Psoas muscle (tissue), 7 donors: ENCODE measurements at regions not wholly inside any gene's neighbourhood (a gene's known extent, or its start where the extent isn't known, plus 50 kb on each side); places are given as distances from the start of the nearest gene placed in this dataset.

ENCODE experiments used
- ATAC-seq, 4 donors: fragments of 200-7000 bp; cut with Tn5 transposase; one replicate each; pipeline ENCODE4 v1.9.1; 2020; ENCODE audit warnings: moderate library complexity in 3 of 4, mild to moderate bottlenecking in 2 of 4
- DNase-seq, 2 donors: peaks; one replicate each; pipeline ENCODE4 v3.0.0-alpha.2; 2020
- H3K27ac ChIP-seq: fragments of 200-600 bp; one replicate; pipeline ENCODE4 v1.8.0; 2022
- H3K27me3 ChIP-seq, 3 donors: fragments of 200-600 bp in 1 of 3; one replicate each; pipeline versions ENCODE4 v1.6.1 to v1.8.0; 2013 to 2022; ENCODE audit warnings: low read length in 2 of 3, mild to moderate bottlenecking in 2 of 3, moderate library complexity in 1 of 3; ENCODE audit not compliant: insufficient read depth in 3 of 3
- H3K36me3 ChIP-seq, 2 donors: fragments of 200-600 bp in 1 of 2; one replicate each; pipeline versions ENCODE4 v1.6.1 to v1.8.0; 2013 to 2022; ENCODE audit warnings: low read depth in 1 of 2, mild to moderate bottlenecking in 1 of 2, moderate library complexity in 1 of 2; ENCODE audit not compliant: insufficient read depth in 1 of 2
- H3K4me1 ChIP-seq: fragments of 200-600 bp; one replicate; pipeline ENCODE4 v1.8.0; 2022
- H3K4me3 ChIP-seq: fragments of 200-600 bp; one replicate; pipeline ENCODE4 v1.8.0; 2022; ENCODE audit warnings: mild to moderate bottlenecking
- H3K9me3 ChIP-seq: fragments of 200-600 bp; one replicate; pipeline ENCODE4 v1.8.0; 2022
- WGBS, 3 donors: extraction: QIAGEN DNeasy Blood & Tissue Kit; methylation state at CpG; one replicate each; pipeline versions ENCODE4 v1.1.6 to v1.1.7; 2013; 5-methylcytosine and 5-hydroxymethylcytosine counted together
- intact Hi-C, 2 donors: fragments of 100-400 bp; cut with DNase I; formaldehyde crosslinking; loops; one replicate each; pipeline versions ENCODE4 v1.11.0 to v1.14.2; 2022
- TF ChIP-seq, protein P1 (sequence below): fragments of 200-600 bp; IDR thresholded peaks from one replicate; pipeline ENCODE4 v1.8.0; 2022; ENCODE audit warnings: antibody characterized with exemption
- donor health status: healthy with polysubstance abuse.
- donor health status: DM: no; HTN: no; CAD: no; lungs with moderate emphysema.
- donor health status: Bipolar disorder and iron deficiency.
- donor health status: healthy.
- donor health status: DM: yes; HTN: yes; CAD: no.
- donor health status: DM: no; HTN: no; CAD: no.
- donor health status: DM: yes; HTN: yes; CAD: no.

- 51 to 74% (median 52%) methylated on average over 1 of the region's 1 CpG for WGBS, 3 donors
- no peaks in the 10 kb centered on the region for H3K4me1 ChIP-seq
- H3K27ac ChIP-seq = no peak overlapping the region
- H3K9me3 ChIP-seq = no peaks in the 10 kb centered on the region
- H3K4me3 ChIP-seq = no peak overlapping the region
- no peak for DNase-seq
- ATAC-seq = no peak
- H3K27me3 ChIP-seq = no peaks in the 10 kb centered on the region
- TF ChIP-seq, protein P1, sequence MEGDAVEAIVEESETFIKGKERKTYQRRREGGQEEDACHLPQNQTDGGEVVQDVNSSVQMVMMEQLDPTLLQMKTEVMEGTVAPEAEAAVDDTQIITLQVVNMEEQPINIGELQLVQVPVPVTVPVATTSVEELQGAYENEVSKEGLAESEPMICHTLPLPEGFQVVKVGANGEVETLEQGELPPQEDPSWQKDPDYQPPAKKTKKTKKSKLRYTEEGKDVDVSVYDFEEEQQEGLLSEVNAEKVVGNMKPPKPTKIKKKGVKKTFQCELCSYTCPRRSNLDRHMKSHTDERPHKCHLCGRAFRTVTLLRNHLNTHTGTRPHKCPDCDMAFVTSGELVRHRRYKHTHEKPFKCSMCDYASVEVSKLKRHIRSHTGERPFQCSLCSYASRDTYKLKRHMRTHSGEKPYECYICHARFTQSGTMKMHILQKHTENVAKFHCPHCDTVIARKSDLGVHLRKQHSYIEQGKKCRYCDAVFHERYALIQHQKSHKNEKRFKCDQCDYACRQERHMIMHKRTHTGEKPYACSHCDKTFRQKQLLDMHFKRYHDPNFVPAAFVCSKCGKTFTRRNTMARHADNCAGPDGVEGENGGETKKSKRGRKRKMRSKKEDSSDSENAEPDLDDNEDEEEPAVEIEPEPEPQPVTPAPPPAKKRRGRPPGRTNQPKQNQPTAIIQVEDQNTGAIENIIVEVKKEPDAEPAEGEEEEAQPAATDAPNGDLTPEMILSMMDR = no peak
- intact Hi-C loops = no loop called here
- no peaks in the 10 kb centered on the region for H3K36me3 ChIP-seq
These were observed 1063.2 kb upstream of the TENM4 start for GRCh38 chr11:80503990-80504389.

DNA sequence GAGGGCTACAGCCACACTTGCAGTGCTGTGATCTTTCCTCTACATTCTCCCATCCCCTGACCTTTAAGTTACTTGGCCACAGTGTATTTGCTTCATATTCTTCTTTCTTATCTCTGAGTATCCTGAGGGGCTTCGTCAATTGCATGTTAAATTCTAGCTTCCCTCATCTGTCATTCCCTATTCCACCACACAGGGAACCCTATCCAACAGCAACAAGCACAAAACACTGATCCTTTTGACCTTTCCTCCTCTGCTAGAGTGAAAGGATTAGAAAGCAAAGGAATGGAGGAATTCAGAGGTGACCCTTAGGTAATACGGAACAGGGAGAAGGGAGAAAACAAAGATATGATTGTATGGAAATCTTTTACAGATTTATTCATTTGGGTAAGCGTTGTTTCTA is 1061.7 kb upstream of the TENM4 start:
- Histone ChIP-seq H3K36me3 (no peaks in the 10 kb centered on the region), H3K4me3 (no peak overlapping the region), H3K27me3 (no peaks in the 10 kb centered on the region), H3K9me3 (no peaks in the 10 kb centered on the region), H3K4me1 (no peaks in the 10 kb centered on the region), H3K27ac (no peak overlapping the region)
- intact Hi-C loops = no loop called here
- ATAC-seq = no peak
- no peak for DNase-seq
- WGBS, 3 donors = 37 to 49% (median 39%) methylated on average over 3 of the region's 3 CpGs
- TF ChIP-seq, protein P1 = no peak

- Histone ChIP-seq H3K4me1 (no peaks in the 10 kb centered on the region), H3K4me3 (no peak overlapping the region), H3K9me3 (peaks cover 16% of the 10 kb centered on the region), H3K27me3 (no peaks in the 10 kb centered on the region), H3K36me3 (no peaks in the 10 kb centered on the region), H3K27ac (no peak overlapping the region)
- DNase-seq (no peak), ATAC-seq (no peak)
- TF ChIP-seq, protein P1 = no peak
- intact Hi-C loops = no loop called here
These were observed 1054.3 kb upstream of the TENM4 start for GRCh38 chr11:80495116-80495515.

DNA sequence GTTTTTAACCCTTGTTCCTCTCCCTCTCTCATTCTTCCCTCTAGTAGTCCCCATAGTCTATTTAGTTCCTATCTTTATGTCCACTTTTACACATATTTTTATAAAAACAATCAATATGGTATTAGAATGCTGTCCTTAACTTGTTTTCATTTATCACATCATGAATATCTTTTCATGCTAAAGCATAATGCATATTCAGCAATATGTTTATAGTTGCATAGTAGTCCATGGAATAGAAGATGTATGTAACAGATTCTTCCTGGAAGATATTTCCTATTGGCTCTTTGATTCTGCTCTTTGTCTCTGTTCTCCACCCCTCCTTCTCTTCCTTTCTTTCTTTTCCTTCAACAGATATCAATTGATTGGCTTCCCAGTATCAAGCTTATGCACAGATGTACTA is 1047.1 kb upstream of the TENM4 start:
- no peaks in the 10 kb centered on the region for H3K9me3 ChIP-seq
- ATAC-seq (no peak), DNase-seq (no peak)
- H3K4me3 ChIP-seq = no peak overlapping the region
- H3K27me3 ChIP-seq = no peaks in the 10 kb centered on the region
- intact Hi-C loops = no loop called here
- no peaks in the 10 kb centered on the region for H3K4me1 ChIP-seq
- TF ChIP-seq, protein P1 = no peak
- H3K27ac ChIP-seq = no peak overlapping the region
- H3K36me3 ChIP-seq = no peaks in the 10 kb centered on the region

DNA sequence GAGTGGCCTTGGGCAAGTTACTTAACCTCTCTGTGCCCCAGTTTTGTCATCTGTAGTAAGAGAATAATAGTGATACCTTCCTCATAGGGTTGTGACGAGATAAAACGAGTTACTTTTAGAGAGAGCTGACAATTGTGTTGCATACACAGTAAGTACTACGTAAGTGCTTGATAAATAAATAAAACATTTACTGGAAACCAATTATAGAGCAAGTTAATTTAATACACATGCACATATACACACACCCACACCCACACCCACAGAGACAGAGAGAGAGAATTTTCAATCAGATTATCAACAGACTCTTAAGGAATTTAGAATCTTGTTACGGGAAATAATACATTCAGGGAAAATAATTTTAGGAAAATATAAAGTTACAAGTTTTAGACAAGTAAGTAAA is 1045.8 kb upstream of the TENM4 start:
- Histone ChIP-seq H3K4me3 (no peak overlapping the region), H3K27ac (no peak overlapping the region), H3K36me3 (no peaks in the 10 kb centered on the region), H3K27me3 (no peaks in the 10 kb centered on the region), H3K9me3 (no peaks in the 10 kb centered on the region), H3K4me1 (no peaks in the 10 kb centered on the region)
- 85 to 91% (median 86%) methylated on average over 4 of the region's 4 CpGs for WGBS, 3 donors
- intact Hi-C loops = no loop called here
- DNase-seq (no peak), ATAC-seq (no peak)
- TF ChIP-seq, protein P1 = no peak
